Thyroid gland (tissue), 4 donors: ENCODE measurements at regions not wholly inside any gene's neighbourhood (a gene's known extent, or its start where the extent isn't known, plus 50 kb on each side); places are given as distances from the start of the nearest gene placed in this dataset.

Experiments
- CTCF ChIP-seq, 6 experiments: fragments of 200-600 bp in 3 of 6; fragments of 450-650 bp in 3 of 6; sonication (generic) in 3 of 6; IDR thresholded peaks; one replicate each; pipeline ENCODE4 v1.5.1; 2016 to 2019; ENCODE audit warnings: antibody characterized with exemption in 6 of 6, mild to moderate bottlenecking in 2 of 6, inconsistent platforms in 1 of 6, moderate library complexity in 1 of 6
- POLR2A ChIP-seq, 2 donors: fragments of 450-650 bp; IDR thresholded peaks; one replicate each; pipeline ENCODE4 v1.6.1; 2017; ENCODE audit warnings: antibody characterized with exemption in 2 of 2, mild to moderate bottlenecking in 2 of 2, moderate library complexity in 1 of 2

- TF ChIP-seq CTCF (IDR thresholded peaks at IDR 0.05) (no peak), POLR2A (IDR thresholded peaks at IDR 0.05) (no peak)
Observed at GRCh38 chr12:73947326-73948026, 590.2 kb upstream of the ATXN7L3B start.
